HG03457 (cell line): ENCODE measurements at regions not wholly inside any gene's neighbourhood (a gene's known extent, or its start where the extent isn't known, plus 50 kb on each side); places are given as distances from the start of the nearest gene placed in this dataset.

ENCODE experiments used
- ATAC-seq: cut with Tn5 transposase; IDR thresholded peaks from one replicate; pipeline ENCODE4 v1.9.1; 2021; ENCODE audit warnings: moderate number of reproducible peaks; ENCODE audit not compliant: unreplicated experiment

DNA sequence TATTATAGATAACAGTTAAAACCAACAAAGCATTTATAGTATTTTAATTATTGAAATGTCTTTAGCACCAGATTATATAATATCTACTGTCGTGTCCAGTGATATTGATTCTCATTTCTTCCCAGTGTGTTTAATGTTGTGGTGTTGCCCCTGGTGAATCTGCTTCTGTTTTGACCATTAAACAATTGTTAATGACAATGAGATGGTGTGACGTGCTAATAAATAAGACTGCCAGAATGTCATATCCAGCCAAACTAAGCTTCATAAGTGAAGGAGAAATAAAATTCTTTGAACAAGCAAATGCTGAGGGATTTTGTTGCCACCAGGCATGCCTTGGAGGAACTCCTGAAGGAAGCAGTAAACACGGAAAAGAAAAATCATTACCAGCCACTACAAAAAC, 480.0 kb upstream of the ROBO1 start:
- ATAC-seq = no peak

DNA sequence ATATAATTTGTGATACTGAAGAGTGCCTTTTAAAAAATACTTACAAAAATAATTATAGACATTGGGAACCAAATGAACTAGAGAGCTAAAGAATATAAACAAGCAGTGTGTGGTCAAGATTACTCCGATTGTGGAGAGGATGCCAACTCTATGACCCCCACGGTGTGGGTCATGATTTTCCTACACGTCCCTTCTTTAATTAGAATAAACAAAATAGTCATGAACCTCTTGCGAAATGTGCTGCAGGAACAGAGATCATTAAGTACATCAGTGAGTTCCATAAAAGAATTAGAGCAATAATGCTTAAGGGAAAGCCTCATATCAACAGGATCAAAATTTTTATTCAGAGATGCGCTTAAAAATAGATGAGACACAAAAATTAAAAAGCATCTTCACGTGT, 476.6 kb upstream of the ROBO1 start:
- ATAC-seq = no peak

DNA sequence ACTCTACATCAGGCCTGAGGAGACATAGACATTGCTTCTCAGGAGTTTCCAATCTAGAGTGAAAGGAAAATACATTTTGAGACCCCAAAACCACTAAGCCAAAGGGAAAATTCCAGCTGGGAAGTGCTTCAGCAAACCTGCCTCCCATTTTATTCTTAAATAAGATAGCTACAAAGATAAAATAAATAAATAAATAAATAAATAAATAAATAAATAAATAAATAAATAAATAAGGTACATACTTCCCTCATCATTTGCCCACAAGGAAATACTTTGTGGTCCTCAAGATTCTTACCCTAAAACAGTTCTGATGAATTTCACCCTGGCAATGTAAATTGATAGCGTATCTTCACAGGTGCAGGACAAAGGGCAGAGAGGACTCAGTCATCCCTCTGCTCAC, 474.0 kb upstream of the ROBO1 start:
- ATAC-seq = no peak

DNA sequence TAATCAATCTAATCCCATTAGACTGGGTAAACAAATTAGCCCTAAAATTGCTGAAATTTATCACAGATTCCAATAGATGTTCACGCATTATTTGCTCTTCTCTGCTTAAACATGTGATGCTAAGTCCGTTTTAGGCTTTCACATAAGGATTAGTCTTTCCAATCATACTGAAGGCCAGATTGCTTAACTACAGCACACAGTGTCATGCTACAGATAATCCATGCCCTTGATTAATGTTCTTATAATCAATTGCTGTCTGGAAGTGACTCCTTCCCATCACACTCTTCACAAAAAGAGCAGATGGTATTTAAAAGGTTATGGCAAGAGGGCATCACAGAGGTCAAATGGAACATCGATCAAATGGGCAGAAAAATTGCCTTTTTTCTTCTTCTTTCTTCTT, 471.5 kb upstream of the ROBO1 start:
- ATAC-seq = no peak

DNA sequence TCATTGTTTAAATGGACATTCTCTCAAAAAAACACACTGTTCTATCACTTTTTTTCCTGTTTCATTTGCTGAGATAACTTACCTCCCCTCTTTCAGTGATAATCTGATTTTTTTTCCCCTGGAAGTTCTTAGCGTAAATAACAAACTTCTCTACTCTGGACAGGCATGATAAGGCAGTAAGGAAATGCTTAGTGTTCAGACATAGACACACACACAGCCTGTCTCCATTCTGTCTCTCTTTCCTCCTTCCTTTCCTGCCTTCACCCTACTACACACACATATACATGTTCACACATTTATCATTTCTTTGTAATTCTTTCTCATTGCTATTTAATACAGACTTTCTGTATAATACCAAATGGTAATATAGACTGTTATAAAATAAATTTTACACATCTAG, 470.8 kb upstream of the ROBO1 start:
- ATAC-seq = no peak

DNA sequence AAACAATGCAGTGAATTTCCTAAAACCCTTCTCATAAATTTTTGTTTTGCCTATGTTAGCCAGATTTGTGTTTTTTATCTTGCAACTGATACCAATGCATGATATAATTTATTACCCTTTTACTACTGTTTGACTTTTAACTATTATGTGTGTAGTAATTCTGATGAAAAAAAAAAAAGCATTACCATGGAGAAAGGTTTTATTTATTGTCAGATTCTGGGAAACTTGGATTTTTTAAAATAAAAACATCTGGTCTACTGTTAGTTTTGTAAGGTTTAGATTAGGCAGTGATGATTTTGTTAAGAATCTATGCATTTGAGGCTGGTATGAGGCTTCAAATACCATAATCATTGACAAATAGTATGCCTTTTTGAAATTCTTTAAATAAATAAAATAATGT, 470.4 kb upstream of the ROBO1 start:
- no peak for ATAC-seq

DNA sequence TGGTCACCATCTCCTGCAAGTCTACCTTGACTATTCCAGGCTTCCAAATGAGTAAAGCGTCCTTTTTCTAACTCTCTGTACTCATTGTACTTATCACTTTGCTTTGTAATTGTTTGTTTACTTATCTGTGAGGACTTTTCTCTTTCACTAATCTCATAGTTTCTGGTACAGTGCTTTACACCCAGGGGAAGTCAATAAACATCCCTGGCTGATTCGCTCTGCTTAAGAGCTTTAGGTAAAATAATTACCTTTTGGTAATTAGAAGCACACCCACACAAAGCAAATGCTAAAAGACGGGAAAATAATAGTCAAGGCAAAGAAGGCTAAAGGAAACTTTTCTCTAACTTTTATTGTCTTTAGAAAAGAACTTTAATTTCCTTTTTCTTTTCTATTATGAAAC, 466.9 kb upstream of the ROBO1 start:
- ATAC-seq = no peak

DNA sequence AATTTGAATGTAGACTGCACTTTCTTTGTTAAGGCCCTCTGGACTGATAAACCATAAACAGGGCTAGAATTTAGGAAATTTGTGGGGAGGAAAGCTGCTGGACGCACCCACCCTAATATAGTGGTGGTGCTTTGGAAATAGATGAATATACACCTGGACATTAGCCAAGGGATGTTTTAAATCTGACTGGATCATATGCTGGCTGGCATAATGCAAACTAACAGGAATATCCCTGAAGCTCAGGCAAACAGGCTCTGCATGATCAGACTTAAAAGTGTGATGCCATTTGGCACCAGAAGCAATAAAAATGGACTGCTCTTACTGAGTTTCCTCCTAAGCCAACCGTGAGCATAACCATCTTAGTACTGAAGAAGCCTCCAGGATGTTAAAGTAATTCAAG, 465.8 kb upstream of the ROBO1 start:
- no peak for ATAC-seq

DNA sequence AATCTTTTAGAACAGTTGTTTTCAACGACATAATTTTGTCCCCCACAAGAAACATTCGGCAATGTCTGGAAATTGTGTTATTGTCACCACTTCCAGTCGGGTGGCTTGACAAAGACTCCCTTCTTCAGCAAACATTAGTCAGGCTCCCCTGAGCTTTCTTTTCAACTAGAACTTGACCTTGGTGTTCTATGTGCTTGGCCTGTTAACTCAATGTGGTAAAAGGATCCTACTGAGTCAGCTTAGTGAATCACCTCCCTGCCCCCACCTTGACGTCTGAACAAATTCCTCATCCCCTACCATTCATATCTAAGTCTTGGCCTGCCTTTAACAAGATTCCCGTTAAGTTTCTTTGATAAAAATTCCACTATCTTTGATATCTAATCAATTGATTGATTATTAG, 465.0 kb upstream of the ROBO1 start:
- ATAC-seq = no peak

DNA sequence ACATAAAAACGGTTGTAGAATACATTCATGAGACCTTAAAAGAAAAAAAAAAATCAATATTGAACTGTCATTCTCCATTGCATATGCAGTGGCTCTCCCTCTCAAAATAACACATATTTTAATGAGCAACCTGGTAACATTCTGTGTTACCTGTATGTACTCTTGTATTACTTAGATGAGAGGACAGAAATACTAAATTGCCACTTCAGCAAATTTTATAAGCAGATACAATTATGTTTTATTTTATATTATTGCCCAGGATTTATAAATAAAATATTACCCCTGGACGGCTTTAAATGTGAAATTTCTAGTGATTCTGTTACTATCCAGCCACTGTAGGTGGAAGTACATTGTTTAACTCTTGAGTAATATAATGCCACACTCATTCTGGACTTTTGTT, 463.2 kb upstream of the ROBO1 start:
- no peak for ATAC-seq

DNA sequence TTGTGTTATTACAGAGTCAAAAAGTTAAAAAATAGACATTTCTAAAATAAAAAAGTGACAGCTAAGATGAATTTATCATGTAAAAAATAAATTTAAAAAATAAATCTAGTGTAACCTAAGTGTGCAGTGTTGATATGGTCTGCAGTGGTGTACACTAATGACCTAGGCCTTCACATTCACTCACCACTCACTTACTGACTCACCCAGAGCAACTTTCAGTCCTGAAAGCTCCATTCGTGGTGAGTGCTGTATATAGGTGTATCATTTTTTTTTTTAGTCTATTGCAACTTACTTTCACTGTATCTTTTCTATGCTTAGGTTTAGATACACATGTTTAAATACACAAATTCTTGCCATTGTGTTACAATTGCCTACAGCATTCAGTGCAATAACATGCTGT, 459.4 kb upstream of the ROBO1 start:
- no peak for ATAC-seq

DNA sequence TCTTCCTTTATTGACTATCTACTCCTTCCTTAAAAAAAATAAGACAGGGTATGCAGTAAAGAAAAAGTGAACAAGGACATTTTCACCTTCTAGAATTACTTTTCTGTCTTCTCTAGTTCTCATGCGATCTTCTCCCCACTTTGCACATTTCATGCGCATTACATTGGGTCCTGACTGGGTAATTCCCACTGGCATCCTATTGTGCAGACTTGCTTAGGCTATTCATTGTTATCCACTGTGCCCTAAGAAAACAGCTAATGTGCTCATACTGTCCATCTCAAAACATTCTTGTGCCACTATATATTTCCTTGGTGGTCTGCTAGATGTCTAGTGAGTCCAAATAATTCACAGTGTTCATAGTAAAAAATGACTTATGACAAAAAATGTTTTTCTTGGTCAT, 447.4 kb upstream of the ROBO1 start:
- ATAC-seq = no peak

DNA sequence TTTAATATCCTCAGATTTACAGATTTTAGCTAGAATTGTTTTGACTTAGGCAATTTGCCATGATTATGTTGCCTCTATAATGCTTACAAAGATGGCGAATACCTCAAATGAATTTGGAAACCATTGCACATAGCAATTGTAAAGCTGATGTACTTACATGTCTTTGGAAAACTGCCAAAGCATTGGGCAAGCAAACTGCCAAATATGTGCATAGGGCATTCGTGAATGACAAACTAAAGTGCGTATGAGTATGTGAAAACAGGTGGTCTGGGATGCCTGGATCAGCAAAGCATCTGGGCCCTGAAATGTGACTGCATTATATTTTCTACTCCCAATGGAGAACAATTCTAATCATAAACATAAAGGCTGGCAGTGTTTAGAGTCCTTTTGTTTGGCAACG, 445.3 kb upstream of the ROBO1 start:
- no peak for ATAC-seq

DNA sequence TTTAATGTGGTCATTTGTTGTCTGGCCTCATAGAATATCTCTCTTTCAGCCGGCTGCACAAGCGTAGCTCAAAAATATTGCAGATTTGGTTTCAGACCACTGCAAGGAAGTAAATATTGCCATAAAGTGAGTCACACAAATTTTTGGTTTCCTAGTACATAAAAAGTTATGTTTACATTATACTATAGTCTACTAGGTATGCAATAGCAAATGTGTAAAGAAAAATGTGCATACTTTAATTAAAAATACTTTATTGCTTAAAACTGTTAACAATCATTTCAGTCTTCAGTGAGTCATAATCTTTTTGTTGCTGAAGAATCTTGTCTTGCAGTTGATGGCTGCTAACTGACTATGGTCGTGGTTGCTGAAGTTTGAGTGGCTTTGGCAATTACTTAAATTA, 425.1 kb upstream of the ROBO1 start:
- ATAC-seq = no peak

DNA sequence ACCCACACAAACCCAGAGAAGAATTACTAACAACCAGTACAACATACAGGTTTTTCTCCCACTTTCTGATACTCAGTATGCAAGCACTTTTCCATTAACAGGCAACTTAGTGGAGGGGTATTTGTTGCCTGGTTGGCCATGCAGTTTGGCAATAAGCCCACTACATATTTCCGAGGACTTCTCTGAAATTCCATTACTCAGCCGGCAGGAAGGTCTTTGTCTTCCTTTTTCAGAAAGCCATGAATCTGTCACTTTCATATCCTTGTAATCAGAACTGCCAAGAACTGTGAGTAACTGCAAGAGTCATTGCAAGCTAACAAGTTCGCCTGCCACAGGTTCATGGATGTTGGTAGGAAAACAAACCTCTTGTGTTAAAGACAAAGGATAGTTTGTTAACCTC, 422.3 kb upstream of the ROBO1 start:
- ATAC-seq = no peak

DNA sequence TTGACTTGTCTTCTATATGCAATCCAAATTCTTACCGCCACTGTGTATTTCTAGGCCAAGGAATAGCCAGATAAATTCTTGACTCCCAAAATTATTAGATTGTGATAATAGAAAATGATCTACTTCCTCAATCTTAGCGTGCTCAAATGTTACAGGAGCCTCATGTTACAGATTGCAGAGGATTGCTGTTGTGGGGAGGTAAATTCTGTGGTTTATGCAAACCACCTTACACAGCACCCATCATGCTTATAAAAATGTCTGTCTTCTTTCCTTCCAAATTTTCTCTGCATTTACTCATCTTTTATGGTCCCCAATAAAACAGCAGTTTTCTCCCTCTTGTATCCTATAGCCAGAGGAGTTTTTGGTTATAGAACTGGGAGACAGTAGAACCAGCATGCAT, 420.2 kb upstream of the ROBO1 start:
- ATAC-seq = no peak

DNA sequence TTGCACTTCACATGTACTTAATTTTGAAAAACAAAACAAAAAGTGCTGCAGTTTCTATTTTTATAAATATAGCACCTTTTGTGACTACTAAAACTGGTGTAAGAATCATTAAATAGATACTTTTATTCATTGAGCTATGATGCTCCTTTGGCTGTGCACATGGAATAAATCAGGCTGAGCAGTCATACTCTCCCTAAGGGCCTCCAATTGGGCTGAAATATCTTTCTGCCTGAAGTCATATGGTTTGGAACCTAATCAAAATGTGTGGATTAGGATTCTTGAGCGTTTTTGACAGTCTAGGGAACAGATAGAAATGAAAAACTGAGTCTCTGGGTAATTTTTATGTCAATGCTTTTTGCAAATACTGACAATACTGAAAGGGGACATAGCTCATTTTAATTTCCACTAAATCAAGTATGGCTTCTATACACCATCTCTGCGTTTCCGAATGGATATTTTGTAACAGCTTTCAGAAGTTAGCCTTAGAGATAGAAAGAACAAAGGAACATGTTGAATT, 392.2 kb upstream of the ROBO1 start:
- ATAC-seq = no peak

DNA sequence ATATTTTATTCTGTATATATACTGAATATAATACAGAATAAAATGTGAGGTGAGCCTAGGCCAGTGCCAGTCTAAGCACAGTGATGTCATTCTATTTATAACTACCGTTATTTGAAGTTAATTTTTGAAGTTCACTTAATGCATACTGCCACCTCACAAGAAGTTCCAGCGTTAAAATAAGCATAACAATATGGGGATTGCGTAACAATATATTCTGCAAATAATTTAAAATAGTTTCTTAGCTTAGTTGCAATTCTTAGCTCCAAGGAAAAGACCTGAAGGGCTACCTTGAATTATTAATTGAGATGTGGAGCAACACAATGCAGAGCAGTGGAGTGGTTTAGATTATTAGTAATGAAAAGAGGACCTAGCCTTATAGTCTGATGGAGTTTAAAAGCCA, 390.5 kb upstream of the ROBO1 start:
- no peak for ATAC-seq

DNA sequence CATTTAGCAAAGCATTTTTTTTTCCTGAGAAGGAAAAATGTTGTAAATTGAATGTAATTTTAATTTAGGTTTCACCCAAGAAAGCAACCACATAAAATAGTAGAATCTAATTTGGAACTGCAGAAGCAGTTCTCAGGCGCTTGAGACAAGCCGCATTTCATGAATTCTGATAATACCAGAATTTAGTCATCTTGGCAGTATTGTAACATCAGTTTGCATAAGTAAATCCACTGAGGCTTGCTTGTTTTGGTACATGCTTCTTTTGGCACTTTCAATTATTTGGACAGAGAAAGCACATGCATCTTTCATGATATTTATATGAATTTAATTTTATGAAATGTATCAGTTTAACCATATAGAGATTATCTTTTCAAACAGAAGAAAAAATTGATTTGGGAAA, 389.7 kb upstream of the ROBO1 start:
- ATAC-seq = no peak

DNA sequence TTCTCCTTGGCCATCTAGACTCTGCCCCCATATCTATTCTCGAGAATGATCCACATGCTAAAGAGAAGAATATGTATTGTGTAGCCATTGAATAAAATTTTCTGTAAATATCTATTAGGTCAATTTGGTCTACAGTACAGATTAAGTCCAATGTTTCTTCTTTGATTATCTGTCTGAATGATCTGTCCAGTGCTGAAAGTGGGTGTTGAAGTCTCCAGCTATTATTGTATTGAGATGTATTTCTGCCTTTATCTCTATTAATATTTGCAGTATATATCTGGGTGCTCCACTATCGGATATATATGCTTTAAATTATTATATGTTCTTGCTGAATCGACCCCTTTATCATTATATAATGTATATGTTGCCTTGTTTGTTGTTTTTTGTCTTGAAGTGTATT, 384.9 kb upstream of the ROBO1 start:
- no peak for ATAC-seq

DNA sequence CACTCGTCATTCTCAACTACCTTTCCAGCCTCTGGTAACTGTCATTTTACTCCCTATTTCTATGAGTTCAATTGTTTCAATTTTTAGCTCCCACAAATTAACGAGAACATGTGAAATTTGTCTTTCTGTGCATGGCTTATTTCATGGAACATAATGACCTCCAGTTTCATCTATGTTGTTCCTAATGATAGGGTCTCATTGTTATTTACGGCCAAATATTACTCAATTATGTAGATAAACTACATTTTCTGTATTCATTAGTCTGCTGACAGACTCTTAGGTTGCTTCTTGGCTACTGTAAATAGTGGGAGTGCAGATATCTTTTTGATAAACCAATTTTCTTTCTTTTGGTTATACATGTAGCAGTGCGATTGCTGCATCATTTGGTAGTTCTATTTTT, 374.9 kb upstream of the ROBO1 start:
- ATAC-seq = no peak

DNA sequence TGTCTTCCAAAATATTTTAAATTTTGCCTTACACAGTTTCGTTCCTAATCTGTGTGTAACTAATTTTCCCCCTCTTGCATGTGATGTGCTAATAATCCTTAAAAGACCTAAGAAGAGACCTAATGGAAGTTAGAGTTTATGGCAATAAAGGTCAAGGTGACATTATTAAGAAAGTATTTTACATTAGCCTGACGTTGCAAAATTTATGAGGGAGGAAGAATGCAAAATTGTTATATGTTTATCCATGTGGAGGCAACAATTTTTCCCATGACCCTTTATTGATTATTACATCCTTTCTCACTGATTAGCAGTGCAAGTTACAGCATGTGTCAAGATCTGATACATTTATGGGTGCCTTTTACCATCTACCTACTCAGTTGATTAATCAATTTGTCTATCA, 373.8 kb upstream of the ROBO1 start:
- no peak for ATAC-seq

DNA sequence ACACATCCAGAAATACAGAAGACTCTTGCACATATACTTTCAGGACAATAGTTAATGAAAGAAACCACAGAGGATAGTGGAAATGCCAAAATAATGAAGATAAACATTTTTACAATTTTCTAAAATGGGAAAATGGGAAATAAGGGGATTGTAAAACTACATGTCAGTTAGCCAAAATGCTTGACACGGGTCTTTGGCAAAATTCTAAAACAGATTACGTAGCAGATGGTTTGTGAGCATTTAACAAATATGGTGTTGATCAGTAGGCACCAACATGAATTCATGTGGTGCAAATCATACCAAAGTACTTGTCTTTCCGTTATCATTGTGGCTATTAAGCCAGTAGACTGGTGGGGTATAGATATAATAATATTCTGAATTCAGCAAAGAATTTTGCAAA, 348.5 kb upstream of the ROBO1 start:
- ATAC-seq = no peak

DNA sequence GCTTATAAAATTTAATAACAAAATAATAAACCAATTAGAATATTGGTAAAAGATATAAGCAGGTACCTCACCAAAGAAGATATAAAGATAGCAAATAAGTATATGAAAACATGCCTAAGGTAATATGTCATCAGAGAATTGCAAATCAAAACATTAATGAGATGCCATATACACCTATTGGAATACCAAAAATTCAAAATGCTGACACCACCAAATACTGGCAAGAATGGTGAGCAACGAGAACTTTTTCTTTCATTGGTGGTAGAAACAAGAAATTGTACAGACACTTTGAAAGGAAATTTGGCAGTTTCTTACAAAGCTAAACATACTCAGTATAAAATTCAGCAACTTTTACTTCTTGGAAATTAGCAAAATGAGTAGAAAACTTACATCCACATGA, 346.9 kb upstream of the ROBO1 start:
- no peak for ATAC-seq
